GM19395 (cell line): ENCODE measurements at regions not wholly inside any gene's neighbourhood (a gene's known extent, or its start where the extent isn't known, plus 50 kb on each side); places are given as distances from the start of the nearest gene placed in this dataset.
"Not testable (repeated sequence)": the region's sequence is repeated elsewhere in the genome, so short reads cannot be mapped to it uniquely, and the experiment has no call there.

Experiments
- ATAC-seq: cut with Tn5 transposase; IDR thresholded peaks from one replicate; pipeline ENCODE4 v1.9.1; 2021; ENCODE audit warnings: mild to moderate bottlenecking, moderate library complexity; ENCODE audit not compliant: unreplicated experiment

- no peak for ATAC-seq
These were observed 292.7 kb upstream of the SLC39A10 start for GRCh38 chr2:195364015-195364965.

DNA sequence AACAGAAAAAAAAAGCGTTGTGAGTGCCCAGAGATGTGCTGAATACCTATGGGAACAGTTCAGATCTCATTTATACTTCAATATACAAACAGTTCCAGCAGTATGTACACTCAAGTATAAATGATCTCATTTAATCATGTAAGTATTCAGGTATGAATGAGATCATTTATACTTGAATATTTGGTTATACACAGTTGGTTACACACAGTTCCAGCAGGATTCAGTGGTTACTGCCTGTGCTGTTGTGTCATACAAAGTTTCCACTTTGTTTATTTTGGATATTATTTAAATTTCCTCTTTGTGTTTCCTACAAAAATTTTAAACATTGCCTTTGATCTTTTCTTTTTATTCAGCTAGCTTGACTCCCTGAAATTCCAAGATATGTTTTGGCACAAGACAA, 293.5 kb upstream of the SLC39A10 start:
- ATAC-seq, result no peak

DNA sequence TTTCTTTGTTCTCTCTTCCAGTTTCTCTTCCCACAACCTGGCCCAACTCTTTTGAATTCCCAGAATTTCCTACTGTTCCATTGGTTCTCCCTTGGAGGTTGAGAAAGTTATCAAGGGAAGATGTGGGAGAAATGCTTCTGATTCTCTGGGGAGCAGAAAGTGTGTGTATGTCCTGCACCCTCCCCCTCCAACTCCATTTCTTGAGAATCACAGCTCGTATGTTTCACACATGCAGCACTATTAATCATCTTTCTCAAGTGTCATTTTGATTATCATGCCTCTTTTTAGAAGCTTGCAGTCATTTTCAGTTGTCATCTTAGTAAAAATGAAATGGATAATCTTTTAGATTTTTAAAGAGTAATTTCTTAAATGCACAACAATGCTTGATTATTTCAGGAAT, 296.8 kb upstream of the SLC39A10 start:
- no peak for ATAC-seq

- no peak for ATAC-seq
These were observed 297.8 kb upstream of the SLC39A10 start for GRCh38 chr2:195359043-195359735.

GRCh38 chr2:195356920-195357440, 300.0 kb upstream of the SLC39A10 start:
- no peak for ATAC-seq

GRCh38 chr2:195356026-195356425, 301.0 kb upstream of the SLC39A10 start:
- no peak for ATAC-seq

- no peak for ATAC-seq
These were observed 304.4 kb upstream of the SLC39A10 start for GRCh38 chr2:195352581-195352980.

DNA sequence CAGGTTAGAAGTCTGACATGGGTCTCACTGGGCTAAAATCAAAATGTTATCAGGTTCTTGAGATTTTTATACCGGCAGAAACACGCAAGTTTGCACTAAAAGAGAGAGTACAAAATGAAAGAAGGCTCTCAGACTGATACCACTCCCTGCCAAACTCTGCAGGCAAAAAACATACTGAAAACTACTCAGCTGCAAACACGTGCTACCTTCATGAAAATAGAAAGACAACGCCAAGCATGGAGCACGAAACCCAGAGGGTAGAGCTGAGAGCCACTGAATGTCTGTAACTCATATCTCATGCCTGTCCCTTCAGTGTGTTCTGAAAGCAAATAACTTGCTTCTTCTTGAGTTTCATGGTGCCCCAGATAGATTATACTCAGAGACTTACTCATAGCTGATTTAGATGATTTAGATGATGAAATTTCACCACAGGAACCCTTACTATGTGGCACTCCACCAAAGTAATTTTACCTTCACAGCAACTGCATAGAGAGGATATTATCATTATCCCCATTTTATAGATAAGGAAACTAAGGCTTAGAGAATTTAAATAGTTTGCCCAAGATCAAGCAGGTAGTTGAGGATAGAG, 313.0 kb upstream of the SLC39A10 start:
- peak; percentile 67 for ATAC-seq

GRCh38 chr2:195343540-195343939, 313.5 kb upstream of the SLC39A10 start:
- peak; percentile 78 for ATAC-seq

GRCh38 chr2:195342061-195342460, 315.0 kb upstream of the SLC39A10 start:
- no peak for ATAC-seq

GRCh38 chr2:195338856-195339255, 318.2 kb upstream of the SLC39A10 start:
- no peak for ATAC-seq

DNA sequence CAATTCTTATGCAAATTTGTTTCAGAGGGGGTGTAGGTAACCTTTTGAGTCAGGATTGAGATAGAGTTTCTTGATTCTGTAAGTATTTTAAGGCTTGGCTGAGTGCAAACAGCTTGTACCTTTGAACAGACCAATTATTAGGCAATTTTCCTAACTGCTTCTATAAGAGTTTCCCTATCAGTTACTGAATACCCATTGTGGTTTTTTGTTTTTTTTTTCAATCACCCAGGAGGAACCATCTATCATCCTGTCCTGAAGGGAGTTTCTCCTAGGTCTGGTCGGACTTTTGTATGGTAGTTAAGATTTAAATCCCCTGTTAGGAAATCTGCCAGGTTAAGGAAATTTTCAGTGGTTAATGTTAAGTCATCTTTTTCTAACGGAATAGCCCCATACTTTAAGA, 319.4 kb upstream of the SLC39A10 start:
- ATAC-seq, result peak; percentile 56

- ATAC-seq, result peak; percentile 66
These were observed 323.2 kb upstream of the SLC39A10 start for GRCh38 chr2:195333869-195334268.

DNA sequence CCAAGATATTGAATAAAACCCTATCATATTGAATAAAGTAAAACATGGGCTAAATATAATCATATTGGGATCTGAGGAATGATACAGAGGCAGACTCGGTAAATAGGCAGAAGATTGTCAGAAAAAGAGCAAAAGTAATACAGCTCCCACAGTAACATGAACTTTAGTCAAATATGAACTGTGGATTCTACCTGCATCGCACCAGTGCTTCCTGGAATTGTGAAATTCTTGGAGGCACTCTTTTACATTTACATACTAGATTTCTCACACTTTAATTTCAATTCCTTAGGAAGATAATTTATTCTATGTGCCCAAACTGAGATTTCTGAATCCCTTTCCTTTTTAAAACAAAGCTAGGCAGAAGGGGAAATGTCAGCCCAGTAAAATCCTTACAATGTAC, 325.1 kb upstream of the SLC39A10 start:
- no peak for ATAC-seq

DNA sequence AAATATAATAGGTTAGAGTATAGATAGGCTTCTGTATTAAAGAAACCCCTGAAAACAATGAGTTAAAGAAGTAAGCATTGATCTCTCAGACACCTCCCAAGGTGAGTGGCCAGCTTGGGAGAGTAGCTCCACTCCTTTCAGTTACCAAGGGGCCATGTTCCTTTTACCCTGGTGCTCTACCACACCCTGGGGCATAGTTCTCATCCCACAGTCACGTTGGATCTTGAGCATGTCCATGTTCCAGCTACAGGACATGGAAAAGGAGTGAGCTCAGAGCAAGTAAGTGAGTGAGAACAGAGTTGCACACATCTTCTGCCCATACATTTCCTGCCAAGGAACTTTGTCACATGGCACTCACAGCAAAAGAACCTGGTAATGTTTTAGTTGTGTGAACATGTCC, 325.9 kb upstream of the SLC39A10 start:
- no peak for ATAC-seq

DNA sequence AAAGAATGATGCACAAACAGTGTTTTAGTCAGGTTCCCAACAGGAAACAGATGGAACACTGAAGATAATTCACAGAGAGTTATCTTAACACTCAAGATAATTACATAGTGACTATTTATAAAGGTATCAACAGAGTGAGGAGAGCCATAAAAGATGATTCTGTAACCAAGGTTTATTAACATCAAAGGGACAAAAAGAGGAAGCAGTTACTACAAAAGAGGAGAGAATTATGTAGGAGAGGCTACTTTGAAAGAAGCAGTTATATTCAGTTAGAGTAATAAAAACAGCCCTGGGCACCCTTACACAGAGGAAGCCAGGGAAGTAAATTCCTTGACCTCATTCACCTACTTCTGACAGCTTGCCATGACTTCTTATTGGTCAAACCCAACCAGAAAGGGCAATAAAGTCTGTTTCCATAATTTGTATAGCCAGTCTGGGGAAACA, 326.5 kb upstream of the SLC39A10 start:
- no peak for ATAC-seq

DNA sequence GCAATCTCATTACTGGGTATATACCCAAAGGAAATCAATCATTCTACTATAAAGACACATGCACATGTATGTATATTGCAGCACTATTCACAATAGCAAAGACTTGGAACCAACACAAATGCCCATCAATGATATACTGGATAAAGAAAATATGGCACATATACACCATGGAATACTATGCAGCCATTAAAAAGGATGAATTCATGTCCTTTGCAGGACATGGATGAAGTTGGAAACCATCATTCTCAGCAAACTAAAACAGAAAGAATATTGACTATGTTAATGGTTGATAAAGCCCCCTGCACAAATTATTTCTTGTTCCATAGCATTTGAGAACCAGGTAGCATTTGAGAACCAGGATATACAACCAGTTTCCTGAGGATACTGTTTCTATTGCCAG, 327.2 kb upstream of the SLC39A10 start:
- ATAC-seq, result not testable (repeated sequence)

DNA sequence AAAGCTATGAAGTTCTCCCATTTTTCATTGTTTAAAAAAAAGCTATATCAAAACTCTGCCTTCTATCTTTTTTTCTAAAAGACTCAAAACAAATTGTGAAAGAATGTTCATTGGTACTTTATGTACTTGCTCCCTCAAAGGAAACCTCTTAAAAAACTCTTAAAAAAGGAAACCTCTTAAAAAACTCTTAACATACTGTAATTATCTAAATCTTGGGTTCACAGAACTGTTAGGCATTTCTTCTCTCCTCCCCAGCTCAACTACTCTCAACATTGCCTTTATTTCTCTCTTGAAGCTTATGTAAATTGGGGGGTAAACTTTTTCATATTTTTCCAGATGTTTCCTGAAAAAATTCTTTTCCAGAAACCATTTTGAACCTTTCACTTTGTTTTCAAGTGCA, 330.5 kb upstream of the SLC39A10 start:
- no peak for ATAC-seq

- ATAC-seq, result no peak
These were observed 334.7 kb upstream of the SLC39A10 start for GRCh38 chr2:195322324-195322723.

- peak; percentile 86 for ATAC-seq
These were observed 336.5 kb upstream of the SLC39A10 start for GRCh38 chr2:195320413-195320973.
